ENCODE measurements at regions not wholly inside any gene's neighbourhood (a gene's known extent, or its start where the extent isn't known, plus 50 kb on each side); places are given as distances from the start of the nearest gene placed in this dataset.

- TF ChIP-seq CTCF (IDR thresholded peaks at IDR 0.05; ENCODE audit: low read depth, low read length, poor library complexity, severe bottlenecking) (no peak), EZH2phosphoT487 (IDR thresholded peaks at IDR 0.05; ENCODE audit: borderline replicate concordance, low read length) (no peak)
Observed at GRCh38 chr2:13601506-13601905, 884.8 kb downstream of the TRIB2 start.

All from DOHH2 (cell line).